ENCODE measurements at regions not wholly inside any gene's neighbourhood (a gene's known extent, or its start where the extent isn't known, plus 50 kb on each side); places are given as distances from the start of the nearest gene placed in this dataset.

DNA sequence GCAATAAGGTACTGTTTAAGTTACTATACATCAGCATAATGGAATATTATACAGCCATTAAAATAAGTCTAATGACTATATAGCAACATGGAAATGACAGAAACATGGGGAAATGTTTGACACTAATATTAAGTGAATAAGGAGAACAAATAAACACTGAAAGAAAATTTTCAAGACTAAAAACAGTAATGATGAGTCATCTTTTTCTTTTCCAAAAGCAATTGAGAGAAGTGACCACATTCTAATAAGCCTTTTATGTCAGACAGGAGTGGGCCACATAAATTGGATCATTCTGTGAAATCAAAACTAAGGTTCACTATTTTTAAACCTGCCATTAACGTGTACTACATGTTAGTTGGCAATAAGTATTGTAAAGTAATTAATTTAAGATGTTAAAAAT is 187.5 kb downstream of the AHR start:
- no peak for DNase-seq

- no peak for DNase-seq
Measured at GRCh38 chr7:17486835-17487234, 188.4 kb downstream of the AHR start.

DNA sequence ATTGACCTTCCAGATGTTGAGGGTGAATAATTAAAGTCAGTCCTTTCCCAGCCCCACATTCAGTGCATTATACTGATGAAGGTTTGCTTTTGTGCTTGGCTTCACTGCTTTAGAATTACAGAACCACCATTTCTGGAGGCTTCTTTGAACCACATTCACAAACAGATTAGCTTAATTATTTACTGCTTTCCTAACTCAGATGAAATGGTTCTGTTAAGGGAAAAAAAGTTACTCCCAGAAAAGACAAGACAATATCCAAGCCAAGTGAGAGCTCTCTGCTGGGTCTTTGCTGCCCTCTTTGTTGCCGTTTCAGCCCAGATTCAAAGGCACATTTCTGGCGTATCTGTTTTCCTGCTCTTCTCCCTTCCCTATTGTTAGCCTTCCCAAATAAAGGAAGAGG is 188.9 kb downstream of the AHR start:
- DNase-seq = no peak

GRCh38 chr7:17488829-17489228 is 190.4 kb downstream of the AHR start:
- no peak for DNase-seq

DNA sequence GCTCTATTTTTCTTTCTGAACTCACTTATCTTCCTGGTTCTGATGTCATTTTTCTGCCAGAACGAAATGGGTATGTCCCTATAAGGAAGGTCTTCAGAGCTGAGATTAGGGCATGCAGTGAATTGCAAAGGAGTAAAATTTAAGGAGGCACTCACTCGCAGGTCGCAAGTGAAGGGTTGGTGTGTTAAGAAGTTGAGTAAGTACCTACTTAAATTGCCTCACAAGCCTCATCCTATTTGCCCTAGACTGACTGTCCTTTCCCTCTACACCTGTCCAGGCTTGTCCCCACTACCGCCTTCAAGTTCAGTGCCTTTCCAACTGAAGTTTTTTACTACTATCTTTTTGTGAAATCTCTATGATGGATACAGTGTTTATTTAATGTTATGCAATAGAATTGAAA is 191.5 kb downstream of the AHR start:
- DNase-seq = no peak

DNA sequence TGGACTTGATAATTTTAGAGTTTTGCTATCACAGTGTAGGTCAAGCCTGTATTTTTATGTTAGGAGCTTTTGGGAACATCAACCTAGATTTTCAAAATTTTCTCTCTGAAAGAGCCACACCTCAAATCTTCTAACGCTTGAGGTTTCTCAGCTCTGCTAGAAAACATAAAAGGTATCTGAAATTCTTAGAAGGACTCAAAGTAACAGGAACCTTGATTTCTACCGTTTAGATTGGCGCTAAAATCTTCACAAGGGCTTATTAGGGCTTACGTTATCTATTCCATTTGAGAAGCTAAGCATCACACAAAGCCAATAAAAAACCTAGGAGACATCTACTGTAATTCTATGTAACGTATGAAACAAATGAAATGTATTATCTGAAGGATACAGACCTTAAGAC is 192.4 kb downstream of the AHR start:
- DNase-seq = no peak

DNA sequence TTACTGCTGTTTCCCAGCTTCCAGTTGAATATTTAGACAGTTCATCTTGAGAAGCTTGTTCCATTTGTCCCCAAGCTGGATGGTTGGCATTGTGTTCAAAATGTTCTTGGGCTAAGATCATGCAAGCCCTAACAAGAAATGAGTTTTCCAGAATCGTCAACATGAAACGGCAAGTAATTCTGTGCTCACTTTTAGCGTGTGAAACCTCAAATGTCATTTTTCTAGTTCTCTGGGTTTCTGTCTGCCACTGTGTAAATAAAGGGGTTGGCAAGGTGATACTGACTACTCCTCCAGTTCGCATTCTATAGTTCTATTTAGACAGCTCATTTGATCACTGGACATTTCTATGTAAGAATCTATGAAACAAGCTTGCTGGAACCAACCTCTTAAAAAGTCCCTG is 194.0 kb downstream of the AHR start:
- DNase-seq = no peak

GRCh38 chr7:17493446-17493845 is 195.0 kb downstream of the AHR start:
- no peak for DNase-seq

- no peak for DNase-seq
Measured at GRCh38 chr7:17495655-17496394, 197.4 kb downstream of the AHR start.

DNA sequence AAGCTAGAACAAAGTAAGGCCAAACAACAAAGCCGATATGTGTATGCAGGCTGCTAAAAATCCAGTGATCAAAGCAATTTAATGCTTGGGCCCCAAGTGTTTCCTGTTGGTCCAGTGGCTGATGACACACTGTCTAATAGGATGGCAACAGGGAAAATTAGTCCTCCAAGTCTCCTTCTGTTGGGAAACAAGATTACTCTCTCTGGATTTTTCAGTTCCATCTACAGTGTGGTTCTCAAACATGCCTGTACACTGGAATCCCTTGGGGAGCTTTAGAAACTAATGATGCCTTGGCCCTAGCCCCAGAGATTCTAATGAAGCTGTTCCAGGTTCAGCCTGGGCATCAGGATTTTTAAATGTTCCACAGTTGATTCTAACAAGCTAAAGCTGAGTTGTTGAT is 198.7 kb downstream of the AHR start:
- no peak for DNase-seq

DNA sequence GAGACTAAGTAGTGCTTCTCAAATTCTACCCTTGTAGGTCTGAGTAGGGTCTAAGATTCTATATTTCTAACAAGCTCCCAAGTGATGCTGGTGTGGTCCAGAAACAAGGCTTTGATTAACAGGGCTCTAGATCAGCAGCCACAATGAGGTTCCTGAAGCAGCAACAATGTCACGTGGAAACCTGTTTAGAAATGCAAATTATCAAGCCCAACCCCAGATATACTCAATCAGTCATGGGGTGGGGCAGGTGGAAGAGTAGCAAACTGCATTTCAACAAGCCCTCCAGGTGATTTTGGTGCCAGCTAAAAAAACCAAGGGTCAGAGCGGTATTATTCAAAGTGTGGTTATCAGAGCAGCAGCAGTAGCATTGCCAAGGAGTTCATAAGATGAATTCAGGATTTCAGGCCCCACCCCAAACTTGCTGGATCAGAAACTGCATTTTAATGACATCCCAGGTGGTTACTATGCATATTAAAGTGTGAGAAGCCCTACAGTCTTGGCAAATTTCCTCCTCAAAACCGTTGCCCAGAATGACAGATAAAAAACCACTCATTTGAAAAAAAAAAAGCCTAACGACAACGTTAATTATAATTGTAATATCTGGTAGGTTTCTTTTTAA is 199.2 kb downstream of the AHR start:
- no peak for DNase-seq

- DNase-seq = no peak
Measured at GRCh38 chr7:17498230-17498629, 199.8 kb downstream of the AHR start.

GRCh38 chr7:17500736-17501135 is 202.3 kb downstream of the AHR start:
- DNase-seq = no peak

DNA sequence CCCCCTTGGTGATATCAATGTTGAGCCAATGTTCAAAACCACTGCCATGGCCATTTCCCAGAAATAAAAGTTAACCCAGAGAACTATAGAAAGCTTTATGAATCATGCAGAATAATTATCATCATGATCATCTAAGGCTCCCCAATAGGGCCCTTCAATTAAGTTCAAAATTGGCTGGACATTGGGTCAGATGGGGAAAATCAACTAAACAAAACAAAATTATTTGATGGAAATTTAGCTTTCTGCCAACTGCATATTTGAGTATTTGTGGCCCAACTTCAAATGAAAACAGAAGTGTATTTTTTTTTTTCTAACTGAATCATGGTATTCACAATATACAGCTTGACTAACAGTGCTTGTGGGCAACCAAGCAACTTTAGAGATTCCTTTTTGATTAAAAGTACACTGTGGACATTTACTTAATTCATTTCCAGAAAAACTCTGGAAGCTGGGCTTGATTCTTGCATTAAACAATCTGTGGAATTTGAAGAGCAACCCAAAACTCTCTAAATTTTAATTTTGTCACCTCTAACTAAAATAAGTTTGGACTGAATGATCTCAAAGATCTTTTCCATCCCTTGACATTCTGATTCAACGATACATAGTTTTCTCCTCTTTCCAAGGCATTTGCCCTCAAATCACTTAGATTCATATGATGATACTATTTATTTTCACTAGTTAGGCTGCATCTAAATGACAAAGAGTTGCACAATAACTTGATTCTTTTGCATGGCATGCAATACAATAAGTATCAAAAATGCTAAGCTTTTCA is 203.2 kb downstream of the AHR start:
- no peak for DNase-seq

DNA sequence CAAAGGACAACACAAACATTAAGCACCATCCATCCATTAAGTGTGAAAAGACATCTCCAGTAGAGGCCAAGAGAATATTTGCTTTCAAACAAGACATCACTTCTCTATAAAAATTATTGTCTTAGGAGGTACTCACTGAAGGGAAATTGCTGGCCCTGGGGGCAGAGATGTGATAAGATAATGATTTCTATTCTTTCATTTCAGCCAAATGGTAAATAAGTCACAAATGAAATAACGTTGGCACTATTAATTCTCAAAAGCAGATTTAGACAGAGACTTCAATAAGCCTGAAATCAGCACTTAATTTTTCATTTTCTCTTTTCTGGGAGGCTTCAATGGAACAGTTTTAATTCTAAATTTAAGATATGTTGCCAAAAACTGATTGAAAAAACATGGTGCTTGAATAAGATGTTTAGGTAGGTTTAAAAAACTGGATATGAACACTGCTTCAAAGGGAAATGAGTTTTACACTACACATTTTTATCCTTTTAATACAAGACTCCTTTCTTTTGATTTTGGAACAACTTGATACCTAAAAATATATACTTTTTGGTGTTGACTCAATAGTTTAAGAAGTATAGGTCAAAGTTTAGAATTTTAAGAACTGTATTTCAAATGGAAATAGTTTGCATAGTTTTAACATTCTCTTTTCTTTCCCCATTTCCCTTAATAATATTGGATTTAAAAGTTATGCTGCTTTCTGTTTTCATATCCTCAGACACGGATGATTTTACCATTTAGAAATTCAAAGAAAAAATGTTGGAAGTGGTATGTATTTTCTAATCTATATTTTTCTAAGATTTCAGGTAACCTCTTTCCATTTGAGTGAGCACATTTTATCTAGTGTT is 204.0 kb downstream of the AHR start:
- DNase-seq = no peak

- no peak for DNase-seq
Measured at GRCh38 chr7:17506095-17506494, 207.6 kb downstream of the AHR start.

DNA sequence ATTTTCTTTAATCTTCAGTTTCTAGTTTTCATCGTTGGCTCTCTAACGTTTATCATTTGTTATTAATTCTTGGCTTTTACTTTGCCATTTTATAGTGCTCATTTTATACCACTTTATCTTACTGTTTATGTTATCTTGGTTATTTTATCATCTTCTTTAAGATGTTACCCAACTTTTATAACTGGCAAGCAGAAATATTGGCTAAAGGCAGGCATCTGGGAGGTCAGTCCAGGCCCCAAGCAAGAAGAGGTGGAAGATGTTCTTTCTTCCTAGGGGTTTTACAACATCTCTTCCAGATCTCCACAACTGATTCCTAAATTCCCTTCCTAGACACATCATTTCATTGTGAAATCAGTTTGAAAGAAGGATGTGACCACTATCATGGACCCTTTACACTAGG is 208.1 kb downstream of the AHR start:
- DNase-seq = no peak

DNA sequence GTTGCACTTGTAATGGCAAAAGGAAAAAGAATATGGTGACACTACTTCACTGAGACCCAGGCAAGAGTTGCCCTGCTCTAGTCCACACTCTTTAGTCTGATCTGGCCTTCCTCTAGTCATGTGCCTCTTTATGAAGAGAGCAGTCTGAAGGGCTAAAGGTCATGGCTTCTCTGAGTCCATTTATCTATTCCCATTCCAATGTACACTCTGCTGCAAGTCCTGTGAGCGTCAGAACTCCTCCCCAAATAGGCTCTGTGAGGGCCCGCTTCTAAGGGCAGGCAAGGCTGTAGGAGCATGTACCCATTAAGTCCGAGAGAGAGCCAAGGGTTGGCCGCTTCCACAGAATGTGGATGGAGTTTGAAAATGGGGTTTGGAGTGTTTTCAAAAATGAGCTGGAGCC is 209.3 kb downstream of the AHR start:
- DNase-seq = no peak

GRCh38 chr7:17512181-17512675 is 213.8 kb downstream of the AHR start:
- no peak for DNase-seq

DNA sequence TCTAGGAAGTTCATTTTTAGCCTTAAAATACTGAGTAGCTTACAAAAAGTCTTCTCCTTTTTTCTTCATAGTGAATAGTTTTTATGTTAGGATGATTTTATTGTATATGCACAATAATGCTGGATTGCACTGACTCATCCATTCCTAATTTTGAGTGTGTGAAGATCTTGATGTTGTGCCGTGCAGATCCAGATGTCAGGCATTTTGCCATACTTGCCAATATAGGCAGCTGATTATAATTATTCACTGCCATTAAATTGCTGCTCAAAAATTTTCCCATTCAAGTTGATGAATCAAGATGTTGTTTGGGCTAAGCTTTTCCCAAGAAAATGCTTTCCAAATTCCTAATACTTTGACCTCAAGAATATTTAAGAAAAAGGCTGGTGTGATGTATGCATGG is 218.3 kb downstream of the AHR start:
- no peak for DNase-seq

- DNase-seq = no peak
Measured at GRCh38 chr7:17520941-17521340, 222.5 kb downstream of the AHR start.

- DNase-seq = no peak
Measured at GRCh38 chr7:17521437-17521836, 223.0 kb downstream of the AHR start.

Data from NCI-H187 treated with DMSO at 0.1 percent for 48 hours (cell line).